BLaER1 treated with 17β-estradiol and CSF1 and Interleukin-3, amounts not matched to agents 10 nM and 100 nM (cell line): ENCODE measurements at regions not wholly inside any gene's neighbourhood (a gene's known extent, or its start where the extent isn't known, plus 50 kb on each side); places are given as distances from the start of the nearest gene placed in this dataset.
A peak's percentile ranks its signal among the peaks of the same experiment; 100 is the strongest.

Source experiments
- H3K27ac ChIP-seq, 11 experiments: shearing (Covaris generic); formaldehyde crosslinking; 2 replicates each; pipeline ENCODE4 v1.8.1; 2022
- H3K27me3 ChIP-seq, 11 experiments: shearing (Covaris generic); formaldehyde crosslinking; 2 replicates each; pipeline ENCODE4 v1.8.1; 2022
- H3K36me3 ChIP-seq, 11 experiments: shearing (Covaris generic); formaldehyde crosslinking; 2 replicates each; pipeline ENCODE4 v1.8.1; 2022
- H3K4me1 ChIP-seq, 10 experiments: shearing (Covaris generic); formaldehyde crosslinking; 2 replicates each; pipeline ENCODE4 v1.8.1; 2022
- H3K4me2 ChIP-seq, 11 experiments: shearing (Covaris generic); formaldehyde crosslinking; 2 replicates each; pipeline ENCODE4 v1.8.1; 2022
- H3K4me3 ChIP-seq, 10 experiments: shearing (Covaris generic); formaldehyde crosslinking; 2 replicates each; pipeline ENCODE4 v1.8.1; 2022
- H3K9ac ChIP-seq, 11 experiments: shearing (Covaris generic); formaldehyde crosslinking; 2 replicates each; pipeline ENCODE4 v1.8.1; 2022
- H3K9me3 ChIP-seq, 11 experiments: shearing (Covaris generic); formaldehyde crosslinking; replicated peaks in 1 of 11; 2 replicates each; pipeline ENCODE4 v1.8.1; 2022
- H4K20me1 ChIP-seq, 11 experiments: shearing (Covaris generic); formaldehyde crosslinking; 2 replicates each; pipeline ENCODE4 v1.8.1; 2022
- Cebpa-rat ChIP-seq, 11 experiments: shearing (Covaris generic); IDR thresholded peaks; 2 replicates each; pipeline ENCODE4 v1.8.1; 2022

- H3K4me1 ChIP-seq, result peaks cover 6 to 14% (median 7%) of the 10 kb centered on the region in 10 experiments; a peak in 16 of 20 replicates
- no peak overlapping the region for H3K9ac ChIP-seq
- no peaks in the 10 kb centered on the region for H4K20me1 ChIP-seq
- no peaks in the 10 kb centered on the region for H3K27me3 ChIP-seq
- no peak for TF ChIP-seq Cebpa-rat (IDR thresholded peaks at IDR 0.05)
- peak overlapping the region in 9 of 11 experiments; percentile 2 to 38 (median 30); a peak in 14 of 22 replicates for H3K4me2 ChIP-seq
- H3K36me3 ChIP-seq, result no peaks in the 10 kb centered on the region
- no peak overlapping the region for H3K27ac ChIP-seq
- no peak overlapping the region for H3K4me3 ChIP-seq
- no peaks in the 10 kb centered on the region for H3K9me3 ChIP-seq
Measured at GRCh38 chr5:89041249-89041779, 158.3 kb upstream of the MEF2C start.

GRCh38 chr5:89036704-89037489 is 153.9 kb upstream of the MEF2C start:
- Histone ChIP-seq H3K27ac (no peak overlapping the region), H3K9me3 (no peaks in the 10 kb centered on the region), H3K4me2 (no peak overlapping the region), H3K4me3 (no peak overlapping the region), H3K4me1 (peaks cover 6 to 13% (median 7%) of the 10 kb centered on the region in 10 experiments; a peak in 16 of 20 replicates), H3K9ac (no peak overlapping the region), H3K36me3 (no peaks in the 10 kb centered on the region), H3K27me3 (no peaks in the 10 kb centered on the region), H4K20me1 (no peaks in the 10 kb centered on the region)
- no peak for TF ChIP-seq Cebpa-rat (IDR thresholded peaks at IDR 0.05)

GRCh38 chr5:89036166-89036565 is 153.2 kb upstream of the MEF2C start:
- Histone ChIP-seq H3K9ac (no peak overlapping the region), H3K4me1 (peaks cover 1 to 9% (median 3%) of the 10 kb centered on the region in 10 experiments; a peak in 16 of 20 replicates), H3K27me3 (no peaks in the 10 kb centered on the region), H3K4me2 (no peak overlapping the region), H3K27ac (no peak overlapping the region), H3K9me3 (no peaks in the 10 kb centered on the region), H3K4me3 (no peak overlapping the region), H4K20me1 (no peaks in the 10 kb centered on the region), H3K36me3 (no peaks in the 10 kb centered on the region)
- no peak for TF ChIP-seq Cebpa-rat (IDR thresholded peaks at IDR 0.05)

- Histone ChIP-seq H3K9me3 (no peaks in the 10 kb centered on the region), H3K27me3 (no peaks in the 10 kb centered on the region), H3K4me1 (peaks cover 0 to 6% (median 0%) of the 10 kb centered on the region in 10 experiments; a peak in 1 of 20 replicates), H3K36me3 (no peaks in the 10 kb centered on the region), H3K4me3 (no peak overlapping the region), H3K9ac (no peak overlapping the region), H3K4me2 (no peak overlapping the region), H3K27ac (no peak overlapping the region), H4K20me1 (no peaks in the 10 kb centered on the region)
- no peak for TF ChIP-seq Cebpa-rat (IDR thresholded peaks at IDR 0.05)
Measured at GRCh38 chr5:89034588-89034987, 151.6 kb upstream of the MEF2C start.

- no peak overlapping the region for H3K4me3 ChIP-seq
- H3K9me3 ChIP-seq, result peaks cover 12 to 22% (median 17%) of the 10 kb centered on the region in 11 experiments; a peak in 21 of 22 replicates
- peaks cover 0 to 3% (median 0%) of the 10 kb centered on the region in 11 experiments; a peak in 1 of 22 replicates for H3K36me3 ChIP-seq
- no peaks in the 10 kb centered on the region for H3K27me3 ChIP-seq
- no peak for TF ChIP-seq Cebpa-rat (IDR thresholded peaks at IDR 0.05)
- no peaks in the 10 kb centered on the region for H4K20me1 ChIP-seq
- H3K4me2 ChIP-seq, result no peak overlapping the region
- H3K27ac ChIP-seq, result no peak overlapping the region
- H3K4me1 ChIP-seq, result peaks cover 0 to 6% (median 0%) of the 10 kb centered on the region in 10 experiments; a peak in 1 of 20 replicates
- no peak overlapping the region for H3K9ac ChIP-seq
Measured at GRCh38 chr5:89030798-89031197, 147.8 kb upstream of the MEF2C start.

- Histone ChIP-seq H3K4me1 (no peaks in the 10 kb centered on the region), H3K9me3 (peaks cover 12 to 22% (median 18%) of the 10 kb centered on the region in 11 experiments; a peak in 21 of 22 replicates), H4K20me1 (no peaks in the 10 kb centered on the region), H3K27me3 (no peaks in the 10 kb centered on the region), H3K9ac (no peak overlapping the region), H3K4me3 (no peak overlapping the region), H3K36me3 (peaks cover 0 to 3% (median 0%) of the 10 kb centered on the region in 11 experiments; a peak in 1 of 22 replicates), H3K27ac (no peak overlapping the region), H3K4me2 (no peak overlapping the region)
- no peak for TF ChIP-seq Cebpa-rat (IDR thresholded peaks at IDR 0.05)
Measured at GRCh38 chr5:89028595-89029285, 145.8 kb upstream of the MEF2C start.

- Histone ChIP-seq H3K36me3 (peaks cover 0 to 3% (median 0%) of the 10 kb centered on the region in 11 experiments; a peak in 1 of 22 replicates), H3K27ac (no peak overlapping the region), H3K9me3 (peaks cover 12 to 22% (median 18%) of the 10 kb centered on the region in 11 experiments; a peak in 21 of 22 replicates), H4K20me1 (no peaks in the 10 kb centered on the region), H3K4me3 (no peak overlapping the region), H3K9ac (no peak overlapping the region), H3K4me2 (no peak overlapping the region), H3K27me3 (no peaks in the 10 kb centered on the region), H3K4me1 (no peaks in the 10 kb centered on the region)
- no peak for TF ChIP-seq Cebpa-rat (IDR thresholded peaks at IDR 0.05)
Measured at GRCh38 chr5:89024045-89024444, 141.1 kb upstream of the MEF2C start.

GRCh38 chr5:89020926-89021610 is 138.1 kb upstream of the MEF2C start:
- H3K36me3 ChIP-seq, result no peaks in the 10 kb centered on the region
- no peak overlapping the region for H3K27ac ChIP-seq
- H3K9ac ChIP-seq, result no peak overlapping the region
- peaks cover 0 to 5% (median 4%) of the 10 kb centered on the region in 11 experiments; a peak in 17 of 22 replicates for H3K9me3 ChIP-seq
- TF ChIP-seq Cebpa-rat (IDR thresholded peaks at IDR 0.05), result no peak
- H3K27me3 ChIP-seq, result no peaks in the 10 kb centered on the region
- H3K4me3 ChIP-seq, result no peak overlapping the region
- H3K4me1 ChIP-seq, result no peaks in the 10 kb centered on the region
- no peaks in the 10 kb centered on the region for H4K20me1 ChIP-seq
- H3K4me2 ChIP-seq, result no peak overlapping the region
